ENCODE measurements at regions not wholly inside any gene's neighbourhood (a gene's known extent, or its start where the extent isn't known, plus 50 kb on each side); places are given as distances from the start of the nearest gene placed in this dataset.

- TF ChIP-seq ZBTB11 (CRISPR knock-in tag; IDR thresholded peaks at IDR 0.05) (no peak), PRPF4 (IDR thresholded peaks at IDR 0.05; ENCODE audit: insufficient read depth, low read depth, low read length, poor library complexity, severe bottlenecking) (no peak), ELK3 (CRISPR knock-in tag; IDR thresholded peaks at IDR 0.05) (no peak), TRIM25 (IDR thresholded peaks at IDR 0.05; ENCODE audit: borderline replicate concordance) (no peak), ZNF280A (IDR thresholded peaks at IDR 0.05; ENCODE audit: low read depth, partially characterized antibody) (no peak), MCM7 (IDR thresholded peaks at IDR 0.05) (no peak), YBX1 (IDR thresholded peaks at IDR 0.05) (0 out of 2 replicates have a peak, but pooled peaks have one; percentile 66), PYGO2 (tag; IDR thresholded peaks at IDR 0.05) (peak; percentile 67; the same call in 1 of the 2 replicates), PHB2 (IDR thresholded peaks at IDR 0.05; ENCODE audit: low read depth) (0 out of 2 replicates have a peak, but pooled peaks have one; percentile 18), E2F8 (IDR thresholded peaks at IDR 0.05; ENCODE audit: low read depth, partially characterized antibody) (no peak), CXXC5 (CRISPR knock-in tag; IDR thresholded peaks at IDR 0.05) (no peak), ZNF316 (IDR thresholded peaks at IDR 0.05) (peak; percentile 4; the same call in 1 of the 2 replicates), ZKSCAN8 (CRISPR knock-in tag; IDR thresholded peaks at IDR 0.05) (no peak; the same call in 1 of the 2 replicates), PHF20 (IDR thresholded peaks at IDR 0.05; ENCODE audit: partially characterized antibody) (no peak)
Observed at GRCh38 chr1:234868296-234869147, 258.5 kb upstream of the IRF2BP2 start (continued).

Data from K562 (cell line).